Ascending aorta (tissue), 2 donors: ENCODE measurements at regions not wholly inside any gene's neighbourhood (a gene's known extent, or its start where the extent isn't known, plus 50 kb on each side); places are given as distances from the start of the nearest gene placed in this dataset.

Experiments
- DNase-seq, 2 donors: peaks; one replicate each; pipeline ENCODE4 v3.0.0-alpha.2; 2019; ENCODE audit warnings: low spot score in 2 of 2
- H3K27ac ChIP-seq, 2 donors: fragments of 200-600 bp; sonication (generic); one replicate each; pipeline ENCODE4 v1.5.1; 2016 to 2017; ENCODE audit warnings: mild to moderate bottlenecking in 1 of 2
- H3K27me3 ChIP-seq: fragments of 200-600 bp; sonication (generic); one replicate; pipeline ENCODE4 v1.5.1; 2017
- H3K36me3 ChIP-seq, 2 donors: fragments of 200-600 bp; sonication (generic); one replicate each; pipeline ENCODE4 v1.5.1; 2016
- H3K4me1 ChIP-seq, 2 donors: fragments of 200-600 bp; sonication (generic); one replicate each; pipeline ENCODE4 v1.5.1; 2016 to 2017; ENCODE audit warnings: mild to moderate bottlenecking in 1 of 2
- H3K4me3 ChIP-seq, 2 donors: fragments of 200-600 bp; sonication (generic); one replicate each; pipeline ENCODE4 v1.5.1; 2016 to 2017; ENCODE audit warnings: mild to moderate bottlenecking in 1 of 2
- H3K9me3 ChIP-seq, 2 donors: fragments of 200-600 bp; sonication (generic); one replicate each; pipeline ENCODE4 v1.5.1; 2016
- CTCF ChIP-seq, 3 experiments: fragments of 200-600 bp in 2 of 3; fragments of 450-650 bp in 1 of 3; sonication (generic) in 2 of 3; IDR thresholded peaks; one replicate each; pipeline ENCODE4 v1.5.1; 2016 to 2019; ENCODE audit warnings: antibody characterized with exemption in 3 of 3, mild to moderate bottlenecking in 1 of 3, moderate library complexity in 1 of 3
- intact Hi-C: fragments of 100-400 bp; cut with DNase I; formaldehyde crosslinking; loops from one replicate; pipeline ENCODE4 v1.15.1; 2023

GRCh38 chr13:87093399-87093798, 577.8 kb upstream of the SLITRK5 start:
- Histone ChIP-seq H3K9me3 (no peaks in the 10 kb centered on the region), H3K4me3 (no peak overlapping the region), H3K27ac (no peak overlapping the region), H3K27me3 (no peaks in the 10 kb centered on the region), H3K36me3 (no peaks in the 10 kb centered on the region), H3K4me1 (no peaks in the 10 kb centered on the region)
- no peak for DNase-seq
- no peak for TF ChIP-seq CTCF (IDR thresholded peaks at IDR 0.05)
- intact Hi-C loops = no loop called here

DNA sequence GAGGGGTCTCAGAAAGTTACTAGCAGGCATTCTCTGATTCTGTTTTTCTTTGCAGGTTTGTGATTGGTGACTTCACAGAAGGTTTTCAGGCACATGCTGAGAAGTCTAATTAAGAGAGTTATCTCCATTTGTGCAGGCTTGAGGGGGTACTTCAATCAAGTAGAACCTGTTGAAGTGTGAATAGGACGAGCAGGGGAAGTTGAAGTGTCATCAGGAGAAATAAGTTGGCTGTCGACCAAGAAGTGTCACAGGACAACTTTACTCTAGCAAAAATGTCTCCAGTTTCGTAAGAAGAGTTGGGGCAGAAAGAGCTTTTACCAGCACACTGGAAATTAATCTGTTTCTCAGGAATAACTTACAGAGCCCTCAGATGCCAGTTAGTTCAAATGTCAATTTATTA, 576.5 kb upstream of the SLITRK5 start:
- intact Hi-C loops = no loop called here
- H3K27me3 ChIP-seq = no peaks in the 10 kb centered on the region
- H3K9me3 ChIP-seq = no peaks in the 10 kb centered on the region
- H3K4me3 ChIP-seq = no peak overlapping the region
- no peak overlapping the region for H3K27ac ChIP-seq
- TF ChIP-seq CTCF (IDR thresholded peaks at IDR 0.05) = no peak
- no peaks in the 10 kb centered on the region for H3K4me1 ChIP-seq
- no peak for DNase-seq
- H3K36me3 ChIP-seq = no peaks in the 10 kb centered on the region

DNA sequence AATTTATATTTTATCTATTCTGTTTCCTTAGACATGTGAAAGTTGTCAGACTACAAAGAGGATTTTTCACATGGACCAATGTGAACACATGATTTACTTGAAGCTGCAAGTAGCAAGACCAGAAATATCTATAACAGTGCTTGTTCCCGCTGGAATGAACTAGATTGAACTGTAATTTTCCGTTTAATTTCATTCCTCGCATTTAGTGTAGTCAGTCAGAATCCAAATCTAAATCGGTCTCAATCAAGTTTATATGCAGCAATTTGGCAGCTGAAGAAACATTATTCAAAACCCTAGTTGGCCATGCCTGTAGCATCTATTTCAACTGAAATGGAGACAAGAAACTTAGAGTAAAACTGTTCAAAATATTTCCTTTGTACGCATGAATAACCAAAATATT, 570.7 kb upstream of the SLITRK5 start:
- Histone ChIP-seq H3K4me1 (no peaks in the 10 kb centered on the region), H3K9me3 (no peaks in the 10 kb centered on the region), H3K36me3 (no peaks in the 10 kb centered on the region), H3K27ac (no peak overlapping the region), H3K27me3 (no peaks in the 10 kb centered on the region), H3K4me3 (no peak overlapping the region)
- intact Hi-C loops = no loop called here
- no peak for DNase-seq
- no peak for TF ChIP-seq CTCF (IDR thresholded peaks at IDR 0.05)

DNA sequence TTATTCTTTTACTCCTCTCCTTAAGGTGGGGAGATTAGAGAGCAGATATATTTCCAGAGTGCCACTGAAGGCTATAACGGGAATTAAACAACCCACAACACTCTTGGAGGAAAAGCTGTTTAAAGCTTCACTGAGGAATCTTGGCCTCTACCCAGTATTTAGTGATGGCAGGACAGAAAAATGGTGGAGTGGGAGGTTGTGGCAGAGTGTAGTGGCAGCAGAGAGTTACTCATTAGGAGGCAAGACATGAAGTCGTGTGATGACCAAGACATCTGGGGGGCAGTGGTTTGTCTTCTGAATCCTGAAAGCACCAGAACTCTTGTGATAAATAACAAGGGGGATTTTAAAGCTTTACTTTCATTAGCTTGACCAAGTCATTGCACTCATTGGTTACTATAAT, 563.5 kb upstream of the SLITRK5 start:
- Histone ChIP-seq H3K4me1 (no peaks in the 10 kb centered on the region), H3K36me3 (no peaks in the 10 kb centered on the region), H3K4me3 (no peak overlapping the region), H3K27me3 (no peaks in the 10 kb centered on the region), H3K27ac (no peak overlapping the region), H3K9me3 (no peaks in the 10 kb centered on the region)
- TF ChIP-seq CTCF (IDR thresholded peaks at IDR 0.05) = no peak
- intact Hi-C loops = no loop called here
- DNase-seq = no peak

GRCh38 chr13:87120476-87120875, 550.7 kb upstream of the SLITRK5 start:
- no peak overlapping the region for H3K27ac ChIP-seq
- intact Hi-C loops = no loop called here

More at GRCh38 chr13:87120476-87120875, 550.7 kb upstream of the SLITRK5 start:
- H3K27me3 ChIP-seq = no peaks in the 10 kb centered on the region
- no peaks in the 10 kb centered on the region for H3K4me1 ChIP-seq
- H3K4me3 ChIP-seq = no peak overlapping the region
- TF ChIP-seq CTCF (IDR thresholded peaks at IDR 0.05) = no peak
- no peaks in the 10 kb centered on the region for H3K36me3 ChIP-seq
- DNase-seq = no peak
- H3K9me3 ChIP-seq = no peaks in the 10 kb centered on the region
